Smooth muscle cell (in vitro differentiated cells): ENCODE measurements at regions not wholly inside any gene's neighbourhood (a gene's known extent, or its start where the extent isn't known, plus 50 kb on each side); places are given as distances from the start of the nearest gene placed in this dataset.
A peak's percentile ranks its signal among the peaks of the same experiment; 100 is the strongest.

Source experiments
- DNase-seq: peaks from one replicate; lab custom pipeline; 2025; ENCODE audit not compliant: unreplicated experiment; lab: John Stamatoyannopoulos, UW
- H2AFZ ChIP-seq: fragments of 200-600 bp; sonication (generic); 2 replicates; pipeline ENCODE4 v1.6.0; 2016; ENCODE audit warnings: antibody characterized with exemption, low read depth, mild to moderate bottlenecking
- H3F3A ChIP-seq: fragments of 200-600 bp; sonication (generic); 2 replicates; pipeline ENCODE4 v1.6.0; 2017; ENCODE audit warnings: antibody characterized with exemption, low read depth
- H3K27ac ChIP-seq: fragments of 200-600 bp; sonication (generic); 2 replicates; pipeline ENCODE4 v1.5.1; 2016; ENCODE audit warnings: low read depth, mild to moderate bottlenecking
- H3K27me3 ChIP-seq: fragments of 200-600 bp; sonication (generic); 2 replicates; pipeline ENCODE4 v1.6.1; 2016; ENCODE audit warnings: low read depth, mild to moderate bottlenecking
- H3K36me3 ChIP-seq: fragments of 200-600 bp; sonication (generic); 2 replicates; pipeline ENCODE4 v1.5.1; 2016; ENCODE audit warnings: low read depth
- H3K4me1 ChIP-seq: fragments of 200-600 bp; sonication (generic); 2 replicates; pipeline ENCODE4 v1.5.1; 2016; ENCODE audit warnings: low read depth
- H3K4me2 ChIP-seq: fragments of 200-600 bp; sonication (generic); 2 replicates; pipeline ENCODE4 v1.6.0; 2016; ENCODE audit warnings: mild to moderate bottlenecking
- H3K4me3 ChIP-seq: fragments of 200-600 bp; sonication (generic); 2 replicates; pipeline ENCODE4 v1.5.1; 2016; ENCODE audit warnings: mild to moderate bottlenecking
- H3K79me2 ChIP-seq: fragments of 200-600 bp; sonication (generic); 2 replicates; pipeline ENCODE4 v1.6.0; 2016; ENCODE audit warnings: low read depth, mild to moderate bottlenecking
- H3K9ac ChIP-seq: fragments of 200-600 bp; sonication (generic); 2 replicates; pipeline ENCODE4 v1.6.0; 2016; ENCODE audit warnings: low read depth
- H3K9me3 ChIP-seq: fragments of 200-600 bp; sonication (generic); replicated peaks from 2 replicates; pipeline ENCODE4 v1.5.1; 2016; ENCODE audit warnings: low read depth
- H4K20me1 ChIP-seq: fragments of 200-600 bp; sonication (generic); 2 replicates; pipeline ENCODE4 v1.6.0; 2016; ENCODE audit warnings: low read depth
- CTCF ChIP-seq: fragments of 200-600 bp; sonication (generic); IDR thresholded peaks from 2 replicates; pipeline ENCODE4 v1.5.1; 2017; ENCODE audit warnings: borderline replicate concordance, mild to moderate bottlenecking, antibody characterized with exemption; ENCODE audit not compliant: insufficient read depth, poor library complexity, severe bottlenecking
- WGBS: methylation state at CpG from one replicate; pipeline ENCODE4 v1.1.7; 2016; ENCODE audit warnings: low lambda C conversion rate; 5-methylcytosine and 5-hydroxymethylcytosine counted together

DNA sequence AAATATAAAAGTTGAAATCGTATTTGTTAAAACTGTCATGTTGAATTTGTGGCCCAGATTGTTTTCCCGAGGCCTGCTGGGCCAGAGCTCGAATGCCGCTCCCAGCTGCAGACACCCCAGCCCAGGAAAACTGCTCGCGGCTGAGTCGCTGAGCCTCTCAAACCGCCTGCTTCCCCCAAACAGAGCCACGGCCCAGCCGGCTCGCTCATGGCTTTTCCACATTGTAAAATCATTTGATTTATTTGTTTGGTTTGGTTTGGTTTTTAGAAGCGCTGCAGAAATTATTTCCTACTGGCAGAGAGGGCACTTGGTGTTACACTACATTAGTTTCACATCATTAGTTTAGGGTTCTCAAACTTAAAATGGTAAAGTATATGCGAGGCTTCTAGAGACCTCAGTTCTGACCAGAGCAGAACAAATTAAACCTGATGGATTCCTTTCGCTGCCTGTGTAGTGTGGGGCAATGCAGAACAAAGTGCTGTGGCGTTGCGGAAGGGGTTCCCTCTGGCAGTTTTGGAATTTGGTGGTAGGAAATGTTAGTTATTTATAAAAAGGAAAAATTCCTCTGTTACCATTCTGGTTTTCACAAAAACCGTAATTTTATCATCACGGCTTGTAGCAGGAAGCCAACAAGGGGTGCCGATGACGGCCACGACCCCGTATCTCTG lies 156.5 kb upstream of the PITX1 start:
- peaks cover 8% of the 10 kb centered on the region for H3K4me1 ChIP-seq
- no peaks in the 10 kb centered on the region for H3K9me3 ChIP-seq
- peaks cover 15% of the 10 kb centered on the region for H3F3A ChIP-seq
- H3K79me2 ChIP-seq, result peaks cover 26% of the 10 kb centered on the region
- H3K27me3 ChIP-seq, result no peaks in the 10 kb centered on the region
- no peak for DNase-seq
- H3K4me2 ChIP-seq, result peak overlapping the region; percentile 93
- no peaks in the 10 kb centered on the region for H4K20me1 ChIP-seq
- H3K36me3 ChIP-seq, result no peaks in the 10 kb centered on the region
- TF ChIP-seq CTCF, result no peak
- H3K9ac ChIP-seq, result peak overlapping the region; percentile 46
- peak overlapping the region; percentile 87 for H2AFZ ChIP-seq
- H3K27ac ChIP-seq, result peak overlapping the region; percentile 61
- WGBS, result 28% methylated on average over 22 of the region's 22 CpGs
- peak overlapping the region; percentile 59 for H3K4me3 ChIP-seq

- H3F3A ChIP-seq, result peaks cover 6% of the 10 kb centered on the region
- 90% methylated on average over 13 of the region's 13 CpGs for WGBS
- H3K36me3 ChIP-seq, result no peaks in the 10 kb centered on the region
- no peak overlapping the region for H3K9ac ChIP-seq
- H3K9me3 ChIP-seq, result no peaks in the 10 kb centered on the region
- peak overlapping the region; percentile 17 for H2AFZ ChIP-seq
- no peaks in the 10 kb centered on the region for H3K27me3 ChIP-seq
- no peak for DNase-seq
- H3K4me2 ChIP-seq, result peak overlapping the region; percentile 93
- peaks cover 10% of the 10 kb centered on the region for H3K4me1 ChIP-seq
- no peaks in the 10 kb centered on the region for H4K20me1 ChIP-seq
- peaks cover 26% of the 10 kb centered on the region for H3K79me2 ChIP-seq
- no peak for TF ChIP-seq CTCF
- H3K27ac ChIP-seq, result peak overlapping the region; percentile 61
- no peak overlapping the region for H3K4me3 ChIP-seq
Observed at GRCh38 chr5:135189024-135189423, 155.0 kb upstream of the PITX1 start.

DNA sequence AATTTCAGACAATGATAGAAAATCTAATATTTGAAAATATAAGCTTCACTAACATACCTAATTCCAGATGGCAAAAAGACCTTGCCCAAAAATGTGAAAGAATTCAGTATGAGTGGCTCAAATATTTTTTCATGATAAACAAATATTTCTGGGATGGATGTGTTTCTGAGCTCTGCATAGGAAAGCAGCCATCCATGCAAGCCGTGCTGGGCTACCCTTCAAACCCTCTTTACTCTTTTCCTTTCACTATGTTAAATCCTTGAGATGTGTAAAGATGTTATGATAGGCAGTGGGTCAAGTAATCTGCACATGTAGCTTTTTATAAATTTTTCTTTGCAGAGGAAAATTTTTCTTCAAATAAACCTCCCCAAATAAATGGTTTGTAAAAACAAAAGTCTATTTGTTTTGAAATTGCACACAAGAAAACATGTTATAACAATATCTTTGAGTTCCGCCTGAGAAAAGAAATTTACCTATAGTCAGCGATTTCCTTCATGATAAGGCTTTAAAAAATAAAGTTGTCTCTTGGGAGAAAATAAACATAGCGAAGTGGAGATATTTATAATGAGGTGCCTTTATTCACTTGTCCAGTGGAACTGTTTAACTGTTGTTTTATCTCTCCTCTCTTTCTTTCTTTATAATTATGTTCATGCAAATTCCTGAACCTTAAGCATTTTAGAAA lies 154.3 kb upstream of the PITX1 start:
- Histone ChIP-seq H3K27ac (no peak overlapping the region), H3K27me3 (no peaks in the 10 kb centered on the region), H3K9me3 (no peaks in the 10 kb centered on the region), H3K4me2 (peak overlapping the region; percentile 93), H4K20me1 (no peaks in the 10 kb centered on the region), H2AFZ (no peak overlapping the region), H3K4me3 (peak overlapping the region; percentile 2), H3K79me2 (peaks cover 26% of the 10 kb centered on the region), H3K9ac (no peak overlapping the region), H3K36me3 (no peaks in the 10 kb centered on the region), H3F3A (peaks cover 3% of the 10 kb centered on the region), H3K4me1 (peaks cover 10% of the 10 kb centered on the region)
- whole genome bisulfite sequencing, result 83% methylated on average over 4 of the region's 4 CpGs
- no peak for DNase-seq
- no peak for TF ChIP-seq CTCF
